22Rv1 (cell line): ENCODE measurements at regions not wholly inside any gene's neighbourhood (a gene's known extent, or its start where the extent isn't known, plus 50 kb on each side); places are given as distances from the start of the nearest gene placed in this dataset.

Experiments used
- ZFX ChIP-seq: fragments of 450-650 bp; IDR thresholded peaks from 2 replicates; pipeline ENCODE4 v1.6.1; 2017; ENCODE audit warnings: antibody characterized with exemption, borderline replicate concordance
- TF ChIP-seq, protein P1 (sequence below): fragments of 450-650 bp; IDR thresholded peaks from 2 replicates; pipeline ENCODE4 v1.5.1; 2017; ENCODE audit warnings: mild to moderate bottlenecking

GRCh38 chr5:124960266-124960665 is 213.8 kb upstream of the ZNF608 start:
- TF ChIP-seq, protein P1, sequence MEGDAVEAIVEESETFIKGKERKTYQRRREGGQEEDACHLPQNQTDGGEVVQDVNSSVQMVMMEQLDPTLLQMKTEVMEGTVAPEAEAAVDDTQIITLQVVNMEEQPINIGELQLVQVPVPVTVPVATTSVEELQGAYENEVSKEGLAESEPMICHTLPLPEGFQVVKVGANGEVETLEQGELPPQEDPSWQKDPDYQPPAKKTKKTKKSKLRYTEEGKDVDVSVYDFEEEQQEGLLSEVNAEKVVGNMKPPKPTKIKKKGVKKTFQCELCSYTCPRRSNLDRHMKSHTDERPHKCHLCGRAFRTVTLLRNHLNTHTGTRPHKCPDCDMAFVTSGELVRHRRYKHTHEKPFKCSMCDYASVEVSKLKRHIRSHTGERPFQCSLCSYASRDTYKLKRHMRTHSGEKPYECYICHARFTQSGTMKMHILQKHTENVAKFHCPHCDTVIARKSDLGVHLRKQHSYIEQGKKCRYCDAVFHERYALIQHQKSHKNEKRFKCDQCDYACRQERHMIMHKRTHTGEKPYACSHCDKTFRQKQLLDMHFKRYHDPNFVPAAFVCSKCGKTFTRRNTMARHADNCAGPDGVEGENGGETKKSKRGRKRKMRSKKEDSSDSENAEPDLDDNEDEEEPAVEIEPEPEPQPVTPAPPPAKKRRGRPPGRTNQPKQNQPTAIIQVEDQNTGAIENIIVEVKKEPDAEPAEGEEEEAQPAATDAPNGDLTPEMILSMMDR, result no peak
- no peak for TF ChIP-seq ZFX
